HUES6 (cell line): ENCODE measurements at regions not wholly inside any gene's neighbourhood (a gene's known extent, or its start where the extent isn't known, plus 50 kb on each side); places are given as distances from the start of the nearest gene placed in this dataset.

Experiments used
- H3K27ac ChIP-seq: 2 replicates; pipeline ENCODE4 v1.7.0; 2013; ENCODE audit warnings: low read depth, mild to moderate bottlenecking, low read length, inconsistent platforms
- H3K27me3 ChIP-seq: 2 replicates; pipeline ENCODE4 v1.6.1; 2013; ENCODE audit warnings: low read length; ENCODE audit not compliant: control insufficient read depth, insufficient read depth
- H3K36me3 ChIP-seq: 2 replicates; pipeline ENCODE4 v1.6.1; 2013; ENCODE audit warnings: low read length; ENCODE audit not compliant: control insufficient read depth, insufficient read depth
- H3K4me1 ChIP-seq: 2 replicates; pipeline ENCODE4 v1.6.1; 2013; ENCODE audit warnings: low read length; ENCODE audit not compliant: control insufficient read depth, insufficient read depth
- H3K4me3 ChIP-seq: 2 replicates; pipeline ENCODE4 v1.5.1; 2013; ENCODE audit warnings: low read depth, low read length
- H3K9ac ChIP-seq: one replicate; pipeline ENCODE4 v1.6.1; 2013; ENCODE audit warnings: mild to moderate bottlenecking, low read length
- H3K9me3 ChIP-seq: 2 replicates; pipeline ENCODE4 v1.6.1; 2013; ENCODE audit warnings: low read depth, low read length; ENCODE audit not compliant: control insufficient read depth, insufficient read depth

- H3K4me1 ChIP-seq = peaks cover 8% of the 10 kb centered on the region; the same call in 1 of the 2 replicates
- no peaks in the 10 kb centered on the region for H3K27me3 ChIP-seq
- H3K9me3 ChIP-seq = peaks cover 3% of the 10 kb centered on the region; the same call in 1 of the 2 replicates
- no peaks in the 10 kb centered on the region for H3K36me3 ChIP-seq
- no peak overlapping the region for H3K9ac ChIP-seq
- no peak overlapping the region for H3K27ac ChIP-seq
- H3K4me3 ChIP-seq = no peak overlapping the region
Measured at GRCh38 chr2:125591954-125592353, 1064.0 kb upstream of the GYPC start.

DNA sequence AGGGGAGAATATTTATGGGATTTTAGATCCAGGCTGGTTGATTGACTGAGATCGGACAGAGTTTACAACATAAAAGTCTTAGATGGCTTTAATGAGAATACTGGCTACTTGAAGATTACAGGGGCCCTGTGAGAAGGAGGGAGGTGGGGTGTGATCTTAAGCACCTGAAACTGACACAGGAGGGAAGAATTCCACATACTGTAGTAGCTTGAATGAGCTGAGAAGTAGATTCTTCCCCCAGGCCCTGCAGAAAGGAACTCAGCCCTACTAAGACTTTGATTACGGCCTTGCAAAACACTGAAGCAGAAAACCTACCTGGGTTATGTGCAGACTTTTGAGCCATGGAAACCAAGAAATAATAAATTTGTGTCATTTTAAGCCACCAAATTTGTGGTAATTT, 1062.9 kb upstream of the GYPC start:
- Histone ChIP-seq H3K27me3 (no peaks in the 10 kb centered on the region), H3K27ac (no peak overlapping the region), H3K4me1 (peaks cover 8% of the 10 kb centered on the region; the same call in 1 of the 2 replicates), H3K36me3 (no peaks in the 10 kb centered on the region), H3K9ac (no peak overlapping the region), H3K4me3 (no peak overlapping the region), H3K9me3 (peaks cover 3% of the 10 kb centered on the region; the same call in 1 of the 2 replicates)

DNA sequence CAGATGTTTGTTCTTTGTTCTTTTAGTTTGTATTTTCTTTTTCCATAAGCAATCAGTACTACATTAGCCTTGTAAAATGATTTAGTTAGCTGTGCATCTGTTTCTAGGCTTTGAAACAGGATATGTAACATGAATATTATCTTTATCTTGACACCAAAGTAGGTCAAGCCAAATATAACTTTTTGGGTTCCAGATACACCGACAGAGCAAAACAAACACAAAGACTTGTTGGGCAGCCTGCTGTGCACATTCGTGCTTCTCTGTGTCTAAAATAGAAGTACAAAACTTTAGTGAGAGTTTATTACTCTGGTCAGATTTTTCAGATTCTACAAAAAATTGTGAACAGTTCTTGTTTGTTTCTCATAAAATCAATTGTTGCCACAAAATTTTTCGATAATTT, 1059.3 kb upstream of the GYPC start:
- Histone ChIP-seq H3K36me3 (no peaks in the 10 kb centered on the region), H3K27me3 (no peaks in the 10 kb centered on the region), H3K27ac (no peak overlapping the region), H3K9me3 (no peaks in the 10 kb centered on the region), H3K4me1 (peaks cover 8% of the 10 kb centered on the region; the same call in 1 of the 2 replicates), H3K9ac (no peak overlapping the region), H3K4me3 (no peak overlapping the region)

GRCh38 chr2:125615438-125615837, 1040.5 kb upstream of the GYPC start:
- Histone ChIP-seq H3K27ac (no peak overlapping the region), H3K27me3 (no peaks in the 10 kb centered on the region), H3K9me3 (0 out of 2 replicates have a peak, but pooled peaks cover 3% of the 10 kb centered on the region), H3K9ac (no peak overlapping the region), H3K4me3 (no peak overlapping the region), H3K36me3 (no peaks in the 10 kb centered on the region), H3K4me1 (no peaks in the 10 kb centered on the region)

DNA sequence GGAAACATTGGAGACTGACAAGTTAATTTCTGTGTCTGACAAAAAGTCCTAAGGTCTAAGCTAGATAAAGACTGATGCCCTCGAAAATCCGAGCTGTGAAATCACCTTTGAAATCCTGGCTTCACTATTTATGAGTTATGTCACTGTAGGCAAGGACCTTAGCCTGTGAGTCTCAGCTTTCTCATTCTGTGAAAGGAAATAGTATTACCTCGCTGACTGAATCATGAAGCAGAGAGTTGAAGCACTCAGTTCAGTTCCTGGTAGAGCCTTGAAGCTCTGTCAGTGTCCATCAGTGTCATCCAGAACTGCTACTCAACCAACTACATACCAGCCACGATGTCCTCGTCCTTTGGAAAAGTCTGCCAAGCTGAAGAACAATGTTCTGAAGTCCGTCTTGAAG, 1025.6 kb upstream of the GYPC start:
- H3K27me3 ChIP-seq = no peaks in the 10 kb centered on the region
- H3K4me3 ChIP-seq = no peak overlapping the region
- H3K36me3 ChIP-seq = no peaks in the 10 kb centered on the region
- no peaks in the 10 kb centered on the region; the same call in 1 of the 2 replicates for H3K4me1 ChIP-seq
- no peak overlapping the region for H3K9ac ChIP-seq
- no peak overlapping the region for H3K27ac ChIP-seq
- H3K9me3 ChIP-seq = no peaks in the 10 kb centered on the region

DNA sequence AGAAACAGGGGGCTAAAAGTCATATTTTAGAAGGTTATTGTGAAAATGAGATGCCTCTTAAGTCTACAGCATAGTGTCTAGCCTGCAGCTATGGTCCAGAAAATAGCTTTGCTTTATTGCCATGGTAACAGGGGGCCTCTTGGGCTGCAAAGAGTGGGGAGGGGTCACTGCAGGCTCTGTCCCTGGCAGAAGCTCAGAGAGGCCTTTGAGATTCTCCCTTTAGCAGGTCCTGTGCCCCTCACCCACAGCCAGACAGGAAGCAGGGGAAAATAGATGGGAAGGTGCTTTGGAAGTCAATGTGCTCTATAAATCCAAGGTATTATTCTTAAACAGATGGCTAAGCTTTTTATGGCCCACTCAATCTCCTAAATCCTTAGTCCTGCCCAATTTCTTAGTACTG, 1021.3 kb upstream of the GYPC start:
- H3K27me3 ChIP-seq = no peaks in the 10 kb centered on the region
- no peak overlapping the region for H3K27ac ChIP-seq
- no peaks in the 10 kb centered on the region for H3K36me3 ChIP-seq
- no peak overlapping the region for H3K4me3 ChIP-seq
- no peaks in the 10 kb centered on the region; the same call in 1 of the 2 replicates for H3K4me1 ChIP-seq
- no peaks in the 10 kb centered on the region for H3K9me3 ChIP-seq
- H3K9ac ChIP-seq = no peak overlapping the region

DNA sequence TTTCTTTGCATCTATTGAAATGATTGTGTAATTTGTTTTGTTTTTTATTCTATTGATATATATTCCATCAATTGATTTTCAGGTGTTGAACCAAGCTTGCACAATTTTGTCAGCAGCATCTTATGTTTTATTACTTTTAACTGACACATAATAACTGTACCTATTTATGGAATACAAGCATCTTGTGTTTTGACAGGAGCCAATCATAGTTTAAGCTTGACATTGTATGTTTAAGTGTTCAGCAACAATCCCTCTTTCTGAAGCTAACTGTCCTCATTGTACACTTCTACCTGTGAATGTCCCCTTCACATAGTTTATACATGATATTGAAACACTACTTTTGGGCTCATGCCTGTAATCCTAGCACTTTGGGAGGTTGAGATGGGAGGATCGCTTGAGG, 1017.6 kb upstream of the GYPC start:
- Histone ChIP-seq H3K4me3 (no peak overlapping the region), H3K9me3 (no peaks in the 10 kb centered on the region), H3K27ac (no peak overlapping the region), H3K9ac (no peak overlapping the region), H3K27me3 (no peaks in the 10 kb centered on the region), H3K36me3 (no peaks in the 10 kb centered on the region), H3K4me1 (no peaks in the 10 kb centered on the region; the same call in 1 of the 2 replicates)

DNA sequence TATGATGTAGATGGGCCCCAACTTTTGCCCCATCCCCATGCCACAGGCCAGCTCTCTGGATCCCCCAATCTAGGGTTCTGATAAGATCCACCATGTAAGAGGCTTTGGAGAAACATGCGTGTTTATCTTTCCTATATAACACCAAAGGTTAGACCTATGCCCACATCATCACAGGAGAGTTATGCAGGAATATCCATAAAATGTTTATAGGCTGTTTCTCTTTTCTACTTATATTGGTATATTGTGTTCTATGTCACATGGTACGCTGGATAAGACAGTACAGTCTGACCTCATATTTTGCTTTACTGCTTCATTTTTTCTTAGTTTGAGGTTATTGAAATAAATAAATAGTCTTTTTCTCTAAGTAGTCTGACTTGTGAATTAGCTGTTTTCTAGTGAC, 1013.9 kb upstream of the GYPC start:
- no peak overlapping the region for H3K9ac ChIP-seq
- H3K36me3 ChIP-seq = no peaks in the 10 kb centered on the region
- H3K27me3 ChIP-seq = no peaks in the 10 kb centered on the region
- no peaks in the 10 kb centered on the region for H3K9me3 ChIP-seq
- no peak overlapping the region for H3K4me3 ChIP-seq
- no peak overlapping the region for H3K27ac ChIP-seq
- H3K4me1 ChIP-seq = no peaks in the 10 kb centered on the region

- H3K36me3 ChIP-seq = no peaks in the 10 kb centered on the region
- H3K4me1 ChIP-seq = no peaks in the 10 kb centered on the region
- H3K27me3 ChIP-seq = no peaks in the 10 kb centered on the region
- H3K4me3 ChIP-seq = no peak overlapping the region
- peak overlapping the region; percentile 9; the same call in 1 of the 2 replicates for H3K27ac ChIP-seq
- no peaks in the 10 kb centered on the region for H3K9me3 ChIP-seq
- no peak overlapping the region for H3K9ac ChIP-seq
Measured at GRCh38 chr2:125643128-125643527, 1012.8 kb upstream of the GYPC start.

GRCh38 chr2:125643585-125643984, 1012.4 kb upstream of the GYPC start:
- no peak overlapping the region for H3K4me3 ChIP-seq
- H3K9me3 ChIP-seq = no peaks in the 10 kb centered on the region
- H3K9ac ChIP-seq = no peak overlapping the region
- peak overlapping the region; percentile 9; the same call in 1 of the 2 replicates for H3K27ac ChIP-seq
- no peaks in the 10 kb centered on the region for H3K27me3 ChIP-seq
- H3K36me3 ChIP-seq = no peaks in the 10 kb centered on the region
- H3K4me1 ChIP-seq = no peaks in the 10 kb centered on the region

DNA sequence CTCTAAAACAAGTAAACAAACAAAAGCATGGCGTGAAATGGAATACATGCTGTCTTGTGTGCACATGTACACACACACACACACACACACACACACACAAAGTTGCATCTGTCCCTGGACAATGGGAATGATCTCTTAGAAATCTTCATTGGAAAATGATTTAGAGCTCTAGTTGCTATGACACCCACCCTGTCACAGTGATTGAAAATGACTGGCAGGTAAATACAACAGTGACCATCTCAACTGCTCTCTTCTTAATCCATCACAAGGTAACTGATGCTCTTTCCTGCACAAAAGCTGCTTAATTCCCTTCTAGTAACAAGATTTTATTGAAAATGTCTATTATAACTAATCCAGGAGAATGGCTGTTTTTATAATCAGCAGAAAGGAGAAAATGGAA, 1011.7 kb upstream of the GYPC start:
- H3K27ac ChIP-seq = no peak overlapping the region
- H3K9ac ChIP-seq = no peak overlapping the region
- H3K4me3 ChIP-seq = no peak overlapping the region
- H3K9me3 ChIP-seq = no peaks in the 10 kb centered on the region
- H3K27me3 ChIP-seq = no peaks in the 10 kb centered on the region
- no peaks in the 10 kb centered on the region for H3K36me3 ChIP-seq
- no peaks in the 10 kb centered on the region for H3K4me1 ChIP-seq

DNA sequence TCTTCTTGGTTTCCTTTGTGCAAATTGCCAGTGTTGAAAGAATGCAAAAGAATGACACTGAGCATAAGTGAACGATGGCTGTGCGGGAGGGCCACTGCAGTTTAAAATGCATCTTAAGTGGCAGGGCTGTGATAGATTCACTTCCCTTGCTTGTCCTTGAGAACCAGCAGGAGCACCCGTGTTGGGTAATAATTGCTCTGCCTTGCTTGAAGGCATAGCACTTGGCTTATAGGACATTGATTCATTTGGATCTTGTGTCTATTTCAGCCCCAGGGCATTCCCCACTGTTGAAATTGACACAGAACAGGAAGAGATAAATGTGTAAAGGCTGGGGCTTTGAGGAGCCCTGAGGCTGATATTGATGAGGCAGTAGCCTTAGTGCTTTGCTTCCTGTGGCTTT, 1003.7 kb upstream of the GYPC start:
- Histone ChIP-seq H3K9me3 (no peaks in the 10 kb centered on the region), H3K27ac (no peak overlapping the region), H3K9ac (no peak overlapping the region), H3K27me3 (no peaks in the 10 kb centered on the region), H3K36me3 (no peaks in the 10 kb centered on the region), H3K4me3 (no peak overlapping the region), H3K4me1 (no peaks in the 10 kb centered on the region)
